BLaER1 (cell line): ENCODE measurements at regions not wholly inside any gene's neighbourhood (a gene's known extent, or its start where the extent isn't known, plus 50 kb on each side); places are given as distances from the start of the nearest gene placed in this dataset.

Experiments
- H3K27ac ChIP-seq: shearing (Covaris generic); formaldehyde crosslinking; 2 replicates; pipeline ENCODE4 v1.8.1; 2022
- H3K27me3 ChIP-seq: shearing (Covaris generic); formaldehyde crosslinking; 2 replicates; pipeline ENCODE4 v1.8.1; 2022
- H3K36me3 ChIP-seq: shearing (Covaris generic); formaldehyde crosslinking; 2 replicates; pipeline ENCODE4 v1.8.1; 2022
- H3K4me1 ChIP-seq: shearing (Covaris generic); formaldehyde crosslinking; 2 replicates; pipeline ENCODE4 v1.8.1; 2022
- H3K4me2 ChIP-seq: shearing (Covaris generic); formaldehyde crosslinking; 2 replicates; pipeline ENCODE4 v1.8.1; 2022
- H3K4me3 ChIP-seq: shearing (Covaris generic); formaldehyde crosslinking; 2 replicates; pipeline ENCODE4 v1.8.1; 2022
- H3K9ac ChIP-seq: shearing (Covaris generic); formaldehyde crosslinking; 2 replicates; pipeline ENCODE4 v1.8.1; 2022
- H3K9me3 ChIP-seq: shearing (Covaris generic); formaldehyde crosslinking; 2 replicates; pipeline ENCODE4 v1.8.1; 2022
- H4K20me1 ChIP-seq: shearing (Covaris generic); formaldehyde crosslinking; 2 replicates; pipeline ENCODE4 v1.8.1; 2022
- Cebpa-rat ChIP-seq: shearing (Covaris generic); IDR thresholded peaks from 2 replicates; pipeline ENCODE4 v1.8.1; 2022

GRCh38 chr19:13583753-13584152 lies 77.5 kb upstream of the CACNA1A start:
- Histone ChIP-seq H3K27me3 (no peaks in the 10 kb centered on the region), H3K4me1 (no peaks in the 10 kb centered on the region), H3K9ac (no peak overlapping the region), H3K4me3 (no peak overlapping the region), H3K4me2 (no peak overlapping the region), H3K9me3 (no peaks in the 10 kb centered on the region; the same call in 1 of the 2 replicates), H3K27ac (no peak overlapping the region), H3K36me3 (no peaks in the 10 kb centered on the region), H4K20me1 (no peaks in the 10 kb centered on the region)
- TF ChIP-seq Cebpa-rat: no peak

- H3K4me2 ChIP-seq: no peak overlapping the region
- H3K4me3 ChIP-seq: no peak overlapping the region
- H3K27me3 ChIP-seq: no peaks in the 10 kb centered on the region
- H3K9me3 ChIP-seq: no peaks in the 10 kb centered on the region; the same call in 1 of the 2 replicates
- no peak overlapping the region for H3K27ac ChIP-seq
- no peak overlapping the region for H3K9ac ChIP-seq
- H3K4me1 ChIP-seq: no peaks in the 10 kb centered on the region
- no peak for TF ChIP-seq Cebpa-rat
- H3K36me3 ChIP-seq: no peaks in the 10 kb centered on the region
- H4K20me1 ChIP-seq: no peaks in the 10 kb centered on the region
Measured at GRCh38 chr19:13583114-13583513, 76.8 kb upstream of the CACNA1A start.

DNA sequence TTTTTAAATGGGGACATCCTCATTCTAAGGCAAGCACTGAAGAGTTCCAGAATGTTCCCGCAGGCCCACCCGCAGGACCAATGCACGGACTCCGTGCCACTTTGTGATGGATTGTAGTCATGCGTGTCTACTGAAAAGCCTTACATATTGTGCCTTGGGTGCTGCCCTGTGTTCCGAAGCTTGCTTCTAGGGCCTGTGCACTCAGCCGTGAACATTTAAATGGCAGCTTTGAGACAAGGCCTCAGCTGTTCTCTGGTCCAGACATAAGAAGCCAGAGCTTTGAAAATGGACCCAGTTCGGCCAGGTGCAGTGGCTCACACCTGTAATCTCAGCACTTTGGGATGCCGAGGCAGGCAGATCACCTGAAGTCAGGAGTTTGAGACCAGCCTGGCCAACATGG lies 75.3 kb upstream of the CACNA1A start:
- no peak overlapping the region for H3K9ac ChIP-seq
- H4K20me1 ChIP-seq: no peaks in the 10 kb centered on the region
- TF ChIP-seq Cebpa-rat: no peak
- no peaks in the 10 kb centered on the region for H3K36me3 ChIP-seq
- no peaks in the 10 kb centered on the region for H3K4me1 ChIP-seq
- no peak overlapping the region for H3K4me2 ChIP-seq
- no peaks in the 10 kb centered on the region for H3K27me3 ChIP-seq
- H3K4me3 ChIP-seq: no peak overlapping the region
- peaks cover 9% of the 10 kb centered on the region for H3K9me3 ChIP-seq
- no peak overlapping the region for H3K27ac ChIP-seq

DNA sequence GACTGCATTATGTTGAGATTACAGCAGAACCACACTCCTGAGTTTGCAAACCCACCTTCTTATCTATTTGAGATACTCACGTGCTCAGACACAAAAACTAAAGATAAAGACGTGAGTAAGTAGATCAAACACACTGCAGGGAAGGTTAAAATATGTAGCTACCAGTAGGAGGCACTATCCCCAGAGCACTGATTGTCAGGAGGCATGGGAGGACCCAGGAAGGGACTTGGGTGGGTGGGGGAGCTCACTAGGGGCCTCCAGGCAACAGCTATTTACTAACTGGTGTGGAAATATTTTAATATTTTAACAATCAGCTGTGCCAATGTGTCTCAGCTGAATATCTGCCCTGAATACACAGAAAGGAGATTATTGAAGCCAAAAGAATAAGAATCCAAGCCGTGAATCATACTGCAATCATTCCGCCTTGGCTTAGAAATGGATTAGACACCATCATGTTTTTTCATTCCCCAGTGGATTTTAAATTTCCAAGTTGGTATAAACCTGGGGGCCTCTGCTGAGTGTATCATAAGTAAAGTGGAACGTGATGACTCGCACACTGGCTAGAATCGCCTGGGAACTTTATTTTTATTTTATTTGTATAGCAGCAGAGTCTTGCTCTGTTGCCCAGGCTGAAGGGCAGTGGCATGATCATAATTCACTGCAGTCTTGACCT lies 73.2 kb upstream of the CACNA1A start:
- H4K20me1 ChIP-seq: no peaks in the 10 kb centered on the region
- no peak overlapping the region for H3K27ac ChIP-seq
- TF ChIP-seq Cebpa-rat: no peak

GRCh38 chr19:13576726-13577125 lies 70.4 kb upstream of the CACNA1A start:
- Histone ChIP-seq H3K27ac (no peak overlapping the region), H3K4me2 (no peak overlapping the region), H4K20me1 (no peaks in the 10 kb centered on the region), H3K4me3 (no peak overlapping the region), H3K36me3 (no peaks in the 10 kb centered on the region), H3K9me3 (peaks cover 11% of the 10 kb centered on the region), H3K4me1 (no peaks in the 10 kb centered on the region), H3K27me3 (no peaks in the 10 kb centered on the region), H3K9ac (no peak overlapping the region)
- TF ChIP-seq Cebpa-rat: no peak

More for the DNA sequence above, 73.2 kb upstream of the CACNA1A start:
- H3K27me3 ChIP-seq: no peaks in the 10 kb centered on the region
- no peak overlapping the region for H3K4me3 ChIP-seq
- peaks cover 11% of the 10 kb centered on the region for H3K9me3 ChIP-seq
- H3K36me3 ChIP-seq: no peaks in the 10 kb centered on the region
- H3K4me2 ChIP-seq: no peak overlapping the region
- H3K9ac ChIP-seq: no peak overlapping the region
- H3K4me1 ChIP-seq: no peaks in the 10 kb centered on the region

DNA sequence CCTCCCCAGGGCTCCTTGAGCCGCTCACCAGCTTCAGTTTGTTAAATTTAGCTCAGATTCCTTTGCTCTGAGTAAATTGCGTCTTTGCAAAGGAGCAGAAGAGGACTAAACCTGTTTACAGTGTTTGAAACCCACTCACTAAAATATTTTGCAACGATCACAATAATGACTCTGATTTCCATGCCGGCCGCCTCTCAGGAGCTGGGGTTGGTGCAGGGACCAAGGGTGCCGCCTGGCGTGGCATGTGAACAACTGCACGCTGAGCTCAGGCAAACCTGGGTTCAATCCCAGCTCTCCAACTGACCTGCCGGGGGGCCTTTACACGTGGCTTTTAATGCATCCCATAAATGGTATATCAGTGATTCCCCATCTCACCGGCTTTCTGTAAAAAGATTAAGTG lies 68.7 kb upstream of the CACNA1A start:
- no peak overlapping the region for H3K27ac ChIP-seq
- H3K4me1 ChIP-seq: no peaks in the 10 kb centered on the region
- no peaks in the 10 kb centered on the region for H3K27me3 ChIP-seq
- no peak overlapping the region for H3K9ac ChIP-seq
- H4K20me1 ChIP-seq: no peaks in the 10 kb centered on the region
- no peak overlapping the region for H3K4me3 ChIP-seq
- H3K9me3 ChIP-seq: peaks cover 11% of the 10 kb centered on the region
- no peak for TF ChIP-seq Cebpa-rat
- H3K4me2 ChIP-seq: no peak overlapping the region
- no peaks in the 10 kb centered on the region for H3K36me3 ChIP-seq

GRCh38 chr19:13573056-13573667 lies 66.9 kb upstream of the CACNA1A start:
- Histone ChIP-seq H3K27ac (no peak overlapping the region), H3K27me3 (no peaks in the 10 kb centered on the region), H3K36me3 (no peaks in the 10 kb centered on the region), H4K20me1 (no peaks in the 10 kb centered on the region), H3K9ac (no peak overlapping the region), H3K4me3 (no peak overlapping the region), H3K4me2 (no peak overlapping the region), H3K9me3 (peaks cover 11% of the 10 kb centered on the region), H3K4me1 (no peaks in the 10 kb centered on the region)
- no peak for TF ChIP-seq Cebpa-rat

DNA sequence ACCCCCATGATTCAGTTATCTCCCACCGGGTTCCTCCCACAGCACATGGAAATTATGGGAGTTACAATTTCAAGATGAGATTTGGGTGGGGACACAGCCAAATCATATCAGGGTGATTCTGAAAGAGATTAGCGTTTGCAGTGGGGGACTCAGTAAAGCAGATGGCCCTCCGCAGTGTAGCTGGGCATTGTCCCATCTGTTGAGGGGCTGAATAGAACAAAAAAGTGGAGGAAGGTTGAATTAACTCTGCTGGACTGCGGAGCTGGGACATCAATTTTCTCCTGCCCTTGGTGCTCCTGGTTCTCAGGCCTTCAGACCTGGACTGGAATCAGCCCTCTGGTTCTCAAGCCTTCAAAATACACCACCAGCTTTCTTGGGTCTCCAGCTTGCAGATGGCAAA lies 55.2 kb upstream of the CACNA1A start:
- Histone ChIP-seq H3K27ac (no peak overlapping the region), H3K9me3 (no peaks in the 10 kb centered on the region), H3K36me3 (no peaks in the 10 kb centered on the region), H3K4me1 (no peaks in the 10 kb centered on the region), H3K9ac (no peak overlapping the region), H3K27me3 (no peaks in the 10 kb centered on the region), H3K4me3 (no peak overlapping the region), H4K20me1 (no peaks in the 10 kb centered on the region), H3K4me2 (no peak overlapping the region)
- TF ChIP-seq Cebpa-rat: no peak

DNA sequence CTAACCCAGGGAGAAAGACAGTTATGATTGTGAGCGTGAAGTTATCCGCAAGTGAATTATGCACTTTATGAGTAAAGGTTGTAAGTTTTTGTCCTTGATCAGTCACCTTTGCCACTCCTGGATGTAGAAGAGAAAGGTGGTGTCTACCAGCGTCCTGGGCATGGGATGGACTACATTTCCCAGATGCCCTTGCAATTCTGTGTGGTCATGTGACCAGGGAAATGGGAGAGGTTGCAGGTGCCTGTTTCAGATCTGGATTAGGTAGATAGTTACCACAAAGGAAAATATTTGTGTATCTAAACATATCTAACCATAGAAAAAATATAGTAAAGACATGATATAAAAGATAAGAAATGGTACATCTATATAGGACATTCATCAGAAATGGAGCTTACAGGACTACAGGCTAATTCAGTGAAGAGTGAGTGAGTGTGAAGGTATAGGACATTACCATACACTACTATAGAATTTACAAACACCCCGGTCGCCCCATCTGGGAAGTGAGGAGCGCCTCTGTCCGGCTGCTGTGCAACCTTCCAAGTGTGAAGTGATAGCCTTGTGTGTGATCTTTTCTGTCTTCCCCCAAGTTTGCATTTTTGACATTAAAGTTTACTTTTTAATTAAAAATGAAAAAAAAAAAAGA lies 51.6 kb upstream of the CACNA1A start:
- no peak overlapping the region for H3K4me2 ChIP-seq
- no peaks in the 10 kb centered on the region for H4K20me1 ChIP-seq
- no peak for TF ChIP-seq Cebpa-rat
- H3K9me3 ChIP-seq: no peaks in the 10 kb centered on the region
- H3K27ac ChIP-seq: no peak overlapping the region
- no peaks in the 10 kb centered on the region for H3K27me3 ChIP-seq
- no peaks in the 10 kb centered on the region for H3K4me1 ChIP-seq
- H3K4me3 ChIP-seq: no peak overlapping the region
- H3K36me3 ChIP-seq: no peaks in the 10 kb centered on the region
- no peak overlapping the region for H3K9ac ChIP-seq

- no peak for TF ChIP-seq Cebpa-rat
- H3K27ac ChIP-seq: no peak overlapping the region
- no peaks in the 10 kb centered on the region for H3K36me3 ChIP-seq
- no peaks in the 10 kb centered on the region for H3K9me3 ChIP-seq
- no peaks in the 10 kb centered on the region for H3K4me1 ChIP-seq
- H4K20me1 ChIP-seq: no peaks in the 10 kb centered on the region
- no peak overlapping the region for H3K4me3 ChIP-seq
- no peak overlapping the region for H3K4me2 ChIP-seq
- no peaks in the 10 kb centered on the region for H3K27me3 ChIP-seq
- no peak overlapping the region for H3K9ac ChIP-seq
Measured at GRCh38 chr19:13556552-13556951, 50.3 kb upstream of the CACNA1A start.
